Panc1 (cell line): ENCODE measurements at regions not wholly inside any gene's neighbourhood (a gene's known extent, or its start where the extent isn't known, plus 50 kb on each side); places are given as distances from the start of the nearest gene placed in this dataset.

Experiments
- ATAC-seq: fragments of 200-7000 bp; cut with Tn5 transposase; 2 replicates; pipeline ENCODE4 v1.9.1; 2020; ENCODE audit warnings: mild to moderate bottlenecking, moderate library complexity
- BruUV-seq: library from RNA; stranded (reverse); fragments of 400-500 nt; replicated peaks from 2 replicates; lab custom pipeline; 2021; lab: Mats Ljungman, UMichigan
- CTCF ChIA-PET: fragments of 300-600 bp; sonication (Branson Sonifier 250); formaldehyde crosslinking; loops from one replicate; lab custom pipeline; 2022; ENCODE audit warnings: antibody characterized with exemption; lab: Charles Lee
- POLR2A ChIA-PET: fragments of 300-600 bp; sonication (Branson Sonifier 250); formaldehyde crosslinking; loops from one replicate; lab custom pipeline; 2022; ENCODE audit warnings: antibody characterized with exemption; lab: Charles Lee
- DNase-seq: peaks from one replicate; pipeline ENCODE4 v3.0.0-alpha.2; 2010; ENCODE audit warnings: low read depth, low spot score
- H3K27ac ChIP-seq: 2 replicates; pipeline ENCODE4 v1.5.1; 2011; ENCODE audit warnings: mild to moderate bottlenecking, low read length, inconsistent platforms
- H3K27me3 ChIP-seq: fragments of 200-500 bp; sonication (Bioruptor generic); 2 replicates; pipeline ENCODE4 v1.6.0; 2014; ENCODE audit warnings: low read length, inconsistent platforms; ENCODE audit not compliant: control insufficient read depth, insufficient read depth
- H3K36me3 ChIP-seq: fragments of 200-500 bp; sonication (Bioruptor generic); 2 replicates; pipeline ENCODE4 v1.5.1; 2014; ENCODE audit warnings: inconsistent platforms, mild to moderate bottlenecking, low read length, moderate library complexity; ENCODE audit not compliant: control insufficient read depth, insufficient read depth
- H3K4me1 ChIP-seq: 2 replicates; pipeline ENCODE4 v1.5.1; 2011; ENCODE audit warnings: inconsistent platforms, mild to moderate bottlenecking, low read length, moderate library complexity; ENCODE audit not compliant: control insufficient read depth, insufficient read depth
- H3K4me3 ChIP-seq, 2 experiments: 2 replicates each; pipeline ENCODE4 v1.5.1; 2011 to 2012; ENCODE audit warnings: low read depth in 2 of 2, low read length in 2 of 2, mild to moderate bottlenecking in 2 of 2, inconsistent platforms in 1 of 2, moderate library complexity in 1 of 2
- H3K9me3 ChIP-seq: fragments of 200-500 bp; sonication (Bioruptor generic); 2 replicates; pipeline ENCODE4 v1.5.1; 2014; ENCODE audit warnings: low read depth, mild to moderate bottlenecking, inconsistent platforms, low read length, moderate library complexity; ENCODE audit not compliant: control insufficient read depth, insufficient read depth
- CTCF ChIP-seq: fragments of 450-650 bp; IDR thresholded peaks from 2 replicates; pipeline ENCODE4 v1.5.1; 2017; ENCODE audit warnings: mild to moderate bottlenecking
- POLR2AphosphoS5 ChIP-seq: IDR thresholded peaks from 2 replicates; pipeline ENCODE4 v1.6.1; 2012; ENCODE audit warnings: mild to moderate bottlenecking, low read depth, low read length, moderate library complexity
- REST ChIP-seq, 2 experiments: IDR thresholded peaks; 2 replicates each; pipeline ENCODE4 v1.6.1; 2011 to 2012; ENCODE audit warnings: low read depth in 2 of 2, control low read depth in 1 of 2, low read length in 1 of 2, mild to moderate bottlenecking in 1 of 2, moderate library complexity in 1 of 2; ENCODE audit not compliant: insufficient read depth in 1 of 2
- SIN3A ChIP-seq: IDR thresholded peaks from 2 replicates; pipeline ENCODE4 v1.6.1; 2012; ENCODE audit warnings: low read depth, mild to moderate bottlenecking, low read length, moderate library complexity, borderline replicate concordance; ENCODE audit not compliant: insufficient read depth
- TCF7L2 ChIP-seq: IDR thresholded peaks from 2 replicates; pipeline ENCODE4 v1.6.1; 2011; ENCODE audit warnings: mild to moderate bottlenecking, low read depth, low read length, inconsistent platforms
- in situ Hi-C: cut with HindIII; loops from 2 replicates; pipeline ENCODE4 v1.10.0; 2016; ENCODE audit warnings: low sequenced_read_pairs, low pct_unique_long_range_greater_than_20kb
- intact Hi-C: fragments of 100-400 bp; cut with micrococcal nuclease; formaldehyde crosslinking; loops from one replicate; pipeline ENCODE4 v1.10.0; 2022; ENCODE audit not compliant: unreplicated experiment

- POLR2A ChIA-PET, result no interaction called here
- intact Hi-C loops, result no loop called here
- Histone ChIP-seq H3K27me3 (no peaks in the 10 kb centered on the region), H3K4me1 (no peaks in the 10 kb centered on the region), H3K4me3 (no peak overlapping the region), H3K27ac (no peak overlapping the region), H3K36me3 (no peaks in the 10 kb centered on the region), H3K9me3 (no peaks in the 10 kb centered on the region)
- TF ChIP-seq POLR2AphosphoS5 (no peak), REST (IDR thresholded peaks at IDR 0.05; ENCODE audit: insufficient read depth in 1 of 2, low read depth in 2 of 2, low read length in 1 of 2) (no peak), CTCF (no peak), TCF7L2 (no peak), SIN3A (no peak)
- in situ Hi-C loops, result no loop called here
- no peak for DNase-seq
- BruUV-seq, result no TSS peak
- no peak for ATAC-seq
- CTCF ChIA-PET, result no interaction called here
Measured at GRCh38 chr13:85366759-85367417, 432.3 kb downstream of the SLITRK6 start.

GRCh38 chr13:85363504-85363903 lies 435.7 kb downstream of the SLITRK6 start:
- CTCF ChIA-PET, result no interaction called here
- no TSS peak for BruUV-seq
- intact Hi-C loops, result no loop called here
- DNase-seq, result no peak
- POLR2A ChIA-PET, result no interaction called here
- Histone ChIP-seq H3K27ac (no peak overlapping the region), H3K4me3 (no peak overlapping the region), H3K36me3 (no peaks in the 10 kb centered on the region), H3K27me3 (no peaks in the 10 kb centered on the region), H3K9me3 (no peaks in the 10 kb centered on the region), H3K4me1 (no peaks in the 10 kb centered on the region)
- TF ChIP-seq TCF7L2 (no peak), CTCF (no peak), REST (IDR thresholded peaks at IDR 0.05; ENCODE audit: insufficient read depth in 1 of 2, low read depth in 2 of 2, low read length in 1 of 2) (no peak), SIN3A (no peak), POLR2AphosphoS5 (no peak)
- ATAC-seq, result no peak
- in situ Hi-C loops, result no loop called here
